B cell (primary cell): ENCODE measurements at regions not wholly inside any gene's neighbourhood (a gene's known extent, or its start where the extent isn't known, plus 50 kb on each side); places are given as distances from the start of the nearest gene placed in this dataset.

Experiments
- ATAC-seq: fragments of 200-7000 bp; cut with Tn5 transposase; one replicate; pipeline ENCODE4 v1.10.0; 2021; ENCODE audit warnings: low read depth, mild to moderate bottlenecking, moderate number of reproducible peaks, moderate library complexity
- CTCF ChIA-PET: fragments of 350-600 bp; sonication (Branson Sonifier 250); formaldehyde crosslinking; loops from one replicate; lab custom pipeline; 2021; ENCODE audit warnings: antibody characterized with exemption, inconsistent platforms; lab: Charles Lee
- POLR2A ChIA-PET: fragments of 350-600 bp; sonication (Branson Sonifier 250); formaldehyde crosslinking; loops from one replicate; lab custom pipeline; 2021; ENCODE audit warnings: antibody characterized with exemption; lab: Charles Lee
- DNase-seq: peaks from one replicate; pipeline ENCODE4 v3.0.0; 2013
- H2AFZ ChIP-seq: 2 replicates; pipeline ENCODE4 v1.6.1; 2012; ENCODE audit warnings: mild to moderate bottlenecking, low read depth, low read length; ENCODE audit not compliant: insufficient read depth, poor library complexity, severe bottlenecking
- H3K27ac ChIP-seq, 2 donors: 1 replicate in 1 of 2; 2 replicates in 1 of 2; pipeline ENCODE4 v1.5.1; 2012 to 2013; ENCODE audit warnings: low read length in 2 of 2, mild to moderate bottlenecking in 2 of 2, moderate library complexity in 1 of 2
- H3K27me3 ChIP-seq, 4 experiments: fragments of 200-600 bp in 1 of 4; sonication (generic) in 1 of 4; replicated peaks in 1 of 4; 1 replicate in 2 of 4; 2 replicates in 2 of 4; pipeline versions ENCODE4 v1.6.1 to v1.7.0; 2013 to 2016; ENCODE audit warnings: low read length in 3 of 4, mild to moderate bottlenecking in 2 of 4, mixed read lengths in 1 of 4, moderate library complexity in 1 of 4; ENCODE audit not compliant: insufficient read depth in 4 of 4, control insufficient read depth in 3 of 4; ENCODE audit errors: control extremely low read depth in 1 of 4
- H3K36me3 ChIP-seq, 2 experiments: replicated peaks in 1 of 2; 1 replicate in 1 of 2; 2 replicates in 1 of 2; pipeline versions ENCODE4 v1.6.1 to v1.7.1; 2013; ENCODE audit warnings: low read length in 1 of 2; ENCODE audit not compliant: insufficient read depth in 2 of 2, control insufficient read depth in 1 of 2; ENCODE audit errors: control extremely low read depth in 1 of 2, extremely low read depth in 1 of 2
- H3K4me1 ChIP-seq, 2 donors: fragments of 200-600 bp in 1 of 2; sonication (generic) in 1 of 2; 1 replicate in 1 of 2; 2 replicates in 1 of 2; pipeline versions ENCODE4 v1.5.1 to v1.6.1; 2013 to 2017; ENCODE audit warnings: low read length in 2 of 2; ENCODE audit not compliant: control insufficient read depth in 2 of 2, insufficient read depth in 2 of 2
- H3K4me2 ChIP-seq: replicated peaks from 2 replicates; pipeline ENCODE3; 2012; ENCODE audit warnings: mild to moderate bottlenecking, low read depth, low read length; ENCODE audit not compliant: poor library complexity, severe bottlenecking
- H3K4me3 ChIP-seq, 5 experiments: fragments of 200-600 bp in 1 of 5; sonication (generic) in 1 of 5; 1 replicate in 3 of 5; 2 replicates in 2 of 5; pipeline versions ENCODE4 v1.5.1 to v1.7.0; 2011 to 2016; ENCODE audit warnings: low read length in 4 of 5, mild to moderate bottlenecking in 4 of 5, low read depth in 2 of 5, control low read depth in 1 of 5, moderate library complexity in 1 of 5; ENCODE audit not compliant: insufficient read depth in 1 of 5; ENCODE audit errors: control extremely low read depth in 1 of 5, extremely low read depth in 1 of 5
- H3K79me2 ChIP-seq: fragments of 200-600 bp; sonication (generic); one replicate; pipeline ENCODE4 v1.6.0; 2016; ENCODE audit warnings: low read length; ENCODE audit not compliant: control insufficient read depth, insufficient read depth
- H3K9ac ChIP-seq: fragments of 200-600 bp; sonication (generic); 2 replicates; pipeline ENCODE4 v1.6.1; 2017; ENCODE audit warnings: mild to moderate bottlenecking, low read length, moderate library complexity
- H3K9me3 ChIP-seq, 3 donors: one replicate each; pipeline versions ENCODE4 v1.6.1 to v1.7.1; 2013; ENCODE audit warnings: low read length in 2 of 3; ENCODE audit not compliant: control insufficient read depth in 2 of 3, insufficient read depth in 1 of 3; ENCODE audit errors: control extremely low read depth in 1 of 3
- H4K20me1 ChIP-seq: 2 replicates; pipeline ENCODE4 v1.6.0; 2012; ENCODE audit warnings: mild to moderate bottlenecking, low read length; ENCODE audit not compliant: insufficient read depth, control insufficient read depth, poor library complexity, severe bottlenecking
- H3K27ac Mint-ChIP-seq: one replicate; pipeline ENCODE4 v1.8.0; 2021; ENCODE audit warnings: mixed read lengths
- H3K27me3 Mint-ChIP-seq: one replicate; pipeline ENCODE4 v1.8.0; 2021; ENCODE audit warnings: mixed read lengths
- H3K4me1 Mint-ChIP-seq: one replicate; pipeline ENCODE4 v1.8.0; 2021; ENCODE audit warnings: mixed read lengths
- H3K4me3 Mint-ChIP-seq: one replicate; pipeline ENCODE4 v1.8.0; 2021; ENCODE audit warnings: mixed read lengths
- H3K9me3 Mint-ChIP-seq: one replicate; pipeline ENCODE4 v1.8.0; 2022; ENCODE audit warnings: mixed read lengths; ENCODE audit not compliant: insufficient read depth
- EZH2 ChIP-seq: IDR thresholded peaks from 2 replicates; pipeline ENCODE4 v1.6.1; 2012; ENCODE audit warnings: borderline replicate concordance, low read depth, mild to moderate bottlenecking, moderate library complexity, low read length; ENCODE audit not compliant: insufficient read depth, poor library complexity, severe bottlenecking
- WGBS: methylation state at CpG from one replicate; pipeline ENCODE4 v1.1.5; 2013; ENCODE audit warnings: missing lambda C conversion rate; ENCODE audit not compliant: insufficient coverage; 5-methylcytosine and 5-hydroxymethylcytosine counted together
- intact Hi-C: fragments of 100-400 bp; cut with micrococcal nuclease; formaldehyde crosslinking; loops from one replicate; pipeline ENCODE4 v1.10.0; 2022
- TF ChIP-seq, protein P1 (sequence below): fragments of 200-600 bp; IDR thresholded peaks from one replicate; pipeline ENCODE4 v1.8.0; 2022; ENCODE audit warnings: antibody characterized with exemption, mild to moderate bottlenecking

DNA sequence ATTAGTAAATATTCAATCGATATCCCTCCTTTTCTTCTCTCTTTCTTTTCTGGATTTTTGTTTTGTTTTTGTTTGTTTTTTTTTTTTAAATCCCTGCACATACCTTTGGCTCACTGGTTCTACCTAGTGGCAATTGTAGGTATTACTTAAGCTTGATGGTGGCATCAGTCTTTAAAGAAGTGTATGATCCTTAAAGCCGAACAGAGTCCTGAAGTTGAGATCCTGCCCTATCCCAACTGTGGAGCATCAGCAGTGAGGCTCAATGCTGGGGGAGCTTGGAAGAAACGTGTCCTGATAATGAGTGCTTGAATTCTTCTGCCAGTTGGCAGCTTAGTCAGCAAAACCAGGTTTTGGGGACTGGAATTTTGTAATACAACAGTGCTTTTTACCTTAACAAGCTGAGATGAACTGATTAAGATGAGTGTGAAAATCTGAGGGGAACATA, 60.8 kb downstream of the FASLG start:
- no peak for TF ChIP-seq EZH2
- TF ChIP-seq, protein P1, sequence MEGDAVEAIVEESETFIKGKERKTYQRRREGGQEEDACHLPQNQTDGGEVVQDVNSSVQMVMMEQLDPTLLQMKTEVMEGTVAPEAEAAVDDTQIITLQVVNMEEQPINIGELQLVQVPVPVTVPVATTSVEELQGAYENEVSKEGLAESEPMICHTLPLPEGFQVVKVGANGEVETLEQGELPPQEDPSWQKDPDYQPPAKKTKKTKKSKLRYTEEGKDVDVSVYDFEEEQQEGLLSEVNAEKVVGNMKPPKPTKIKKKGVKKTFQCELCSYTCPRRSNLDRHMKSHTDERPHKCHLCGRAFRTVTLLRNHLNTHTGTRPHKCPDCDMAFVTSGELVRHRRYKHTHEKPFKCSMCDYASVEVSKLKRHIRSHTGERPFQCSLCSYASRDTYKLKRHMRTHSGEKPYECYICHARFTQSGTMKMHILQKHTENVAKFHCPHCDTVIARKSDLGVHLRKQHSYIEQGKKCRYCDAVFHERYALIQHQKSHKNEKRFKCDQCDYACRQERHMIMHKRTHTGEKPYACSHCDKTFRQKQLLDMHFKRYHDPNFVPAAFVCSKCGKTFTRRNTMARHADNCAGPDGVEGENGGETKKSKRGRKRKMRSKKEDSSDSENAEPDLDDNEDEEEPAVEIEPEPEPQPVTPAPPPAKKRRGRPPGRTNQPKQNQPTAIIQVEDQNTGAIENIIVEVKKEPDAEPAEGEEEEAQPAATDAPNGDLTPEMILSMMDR, result peak; percentile 90
- no peak overlapping the region for H3K27ac Mint-ChIP-seq
- H3K4me3 ChIP-seq, result no peak overlapping the region

DNA sequence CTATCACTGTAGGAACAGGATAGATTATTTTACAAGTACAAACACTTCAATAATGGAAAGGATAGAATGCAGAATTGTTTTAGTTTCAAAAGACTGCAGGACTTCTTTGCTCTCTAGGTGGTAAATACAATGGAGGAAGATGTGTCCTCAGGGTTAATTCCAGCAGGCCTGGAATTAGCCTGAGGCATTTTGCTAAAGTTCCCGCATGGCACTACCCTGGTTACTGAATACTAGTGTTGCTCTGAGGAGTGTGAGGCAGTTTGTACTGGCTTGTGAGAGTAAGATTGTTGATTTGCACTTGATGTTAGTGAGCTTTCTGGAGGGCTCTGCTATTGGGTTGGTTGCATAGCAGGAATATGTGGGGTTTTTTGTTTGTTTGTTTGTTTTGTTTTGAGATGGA, 61.4 kb downstream of the FASLG start:
- Histone ChIP-seq H3K4me1 (peaks cover 9 to 11% of the 10 kb centered on the region in 2 donors), H2AFZ (no peak overlapping the region), H3K79me2 (no peaks in the 10 kb centered on the region), H4K20me1 (no peaks in the 10 kb centered on the region), H3K4me2 (no peak overlapping the region), H3K9me3 (no peaks in the 10 kb centered on the region), H3K27ac (no peak overlapping the region), H3K4me3 (no peak overlapping the region), H3K27me3 (no peaks in the 10 kb centered on the region), H3K9ac (no peak overlapping the region), H3K36me3 (no peaks in the 10 kb centered on the region)
- 100% methylated on average over 1 of the region's 1 CpG for WGBS
- Mint-ChIP-seq H3K27me3 (peaks cover 3% of the 10 kb centered on the region), H3K27ac (no peak overlapping the region), H3K9me3 (no peaks in the 10 kb centered on the region), H3K4me3 (no peak overlapping the region), H3K4me1 (peaks cover 13% of the 10 kb centered on the region)
- TF ChIP-seq EZH2, result no peak
- TF ChIP-seq, protein P1, result no peak
- POLR2A ChIA-PET, result no interaction called here
- ATAC-seq, result no peak
- DNase-seq, result no peak
- CTCF ChIA-PET, result interaction anchor here (0.6 to 3.8 kb wide), 21 partner anchors 9 to 1477 kb away, joined by 3 to 60 read pairs (median 4); no protein-coding TSS in a partner anchor
- intact Hi-C loops, result loop anchor here (10.0 kb wide), 1 partner anchor 186 kb away; the partner anchor contains the start of gene SUCO

More for the DNA sequence above, 60.8 kb downstream of the FASLG start:
- H3K9ac ChIP-seq, result no peak overlapping the region
- no peaks in the 10 kb centered on the region for H3K27me3 ChIP-seq
- Mint-ChIP-seq H3K9me3 (no peaks in the 10 kb centered on the region), H3K4me1 (peaks cover 7% of the 10 kb centered on the region), H3K27me3 (peaks cover 3% of the 10 kb centered on the region), H3K4me3 (no peak overlapping the region)
- H3K4me1 ChIP-seq, result peaks cover 3 to 5% of the 10 kb centered on the region in 2 donors
- H3K79me2 ChIP-seq, result no peaks in the 10 kb centered on the region
- no peaks in the 10 kb centered on the region for H3K9me3 ChIP-seq
- H4K20me1 ChIP-seq, result no peaks in the 10 kb centered on the region
- WGBS, result 25% methylated on average over 2 of the region's 3 CpGs
- POLR2A ChIA-PET, result no interaction called here
- CTCF ChIA-PET, result interaction anchor here (0.6 to 3.8 kb wide), 27 partner anchors 9 to 1478 kb away, joined by 3 to 60 read pairs (median 4); no protein-coding TSS in a partner anchor
- no peak overlapping the region for H3K4me2 ChIP-seq
- intact Hi-C loops, result loop anchor here (1.0 to 10.0 kb wide), 4 partner anchors 110 to 917 kb away; partner anchors contain the start of gene SUCO
- H3K36me3 ChIP-seq, result no peaks in the 10 kb centered on the region
- DNase-seq (peak; percentile 55), ATAC-seq (peak; percentile 56)
- H3K27ac ChIP-seq, result no peak overlapping the region
- no peak overlapping the region for H2AFZ ChIP-seq
